ENCODE measurements at regions not wholly inside any gene's neighbourhood (a gene's known extent, or its start where the extent isn't known, plus 50 kb on each side); places are given as distances from the start of the nearest gene placed in this dataset.

GRCh38 chr13:48888613-48889012 lies 87.1 kb upstream of the FNDC3A start:
- TF ChIP-seq CTCF (IDR thresholded peaks at IDR 0.05) (no peak), POLR2A (IDR thresholded peaks at IDR 0.05) (no peak)
